ENCODE measurements at regions not wholly inside any gene's neighbourhood (a gene's known extent, or its start where the extent isn't known, plus 50 kb on each side); places are given as distances from the start of the nearest gene placed in this dataset.

DNA sequence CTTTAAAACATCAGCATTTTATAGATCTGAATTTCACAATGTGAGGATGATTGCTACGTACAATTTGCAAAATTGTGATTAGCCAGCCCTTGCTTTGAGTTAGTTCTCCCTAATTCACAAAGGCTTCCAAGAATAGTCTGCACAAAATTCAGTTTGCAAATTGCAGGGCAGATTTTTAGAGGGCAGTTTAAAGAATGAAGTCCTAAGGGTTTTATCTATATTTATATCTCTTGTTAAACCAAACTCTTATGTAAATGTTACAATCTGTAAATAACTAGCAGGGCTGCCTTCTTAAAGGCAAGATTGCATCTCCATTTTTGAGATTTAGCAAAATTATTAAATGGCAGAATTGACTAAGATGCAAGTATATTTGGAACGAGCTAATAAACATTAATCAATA lies 52.8 kb upstream of the ZNF536 start:
- H3K27ac ChIP-seq, result no peak overlapping the region
- no peak for TF ChIP-seq POLR2AphosphoS5 (IDR thresholded peaks at IDR 0.05)
- TF ChIP-seq, protein P1, sequence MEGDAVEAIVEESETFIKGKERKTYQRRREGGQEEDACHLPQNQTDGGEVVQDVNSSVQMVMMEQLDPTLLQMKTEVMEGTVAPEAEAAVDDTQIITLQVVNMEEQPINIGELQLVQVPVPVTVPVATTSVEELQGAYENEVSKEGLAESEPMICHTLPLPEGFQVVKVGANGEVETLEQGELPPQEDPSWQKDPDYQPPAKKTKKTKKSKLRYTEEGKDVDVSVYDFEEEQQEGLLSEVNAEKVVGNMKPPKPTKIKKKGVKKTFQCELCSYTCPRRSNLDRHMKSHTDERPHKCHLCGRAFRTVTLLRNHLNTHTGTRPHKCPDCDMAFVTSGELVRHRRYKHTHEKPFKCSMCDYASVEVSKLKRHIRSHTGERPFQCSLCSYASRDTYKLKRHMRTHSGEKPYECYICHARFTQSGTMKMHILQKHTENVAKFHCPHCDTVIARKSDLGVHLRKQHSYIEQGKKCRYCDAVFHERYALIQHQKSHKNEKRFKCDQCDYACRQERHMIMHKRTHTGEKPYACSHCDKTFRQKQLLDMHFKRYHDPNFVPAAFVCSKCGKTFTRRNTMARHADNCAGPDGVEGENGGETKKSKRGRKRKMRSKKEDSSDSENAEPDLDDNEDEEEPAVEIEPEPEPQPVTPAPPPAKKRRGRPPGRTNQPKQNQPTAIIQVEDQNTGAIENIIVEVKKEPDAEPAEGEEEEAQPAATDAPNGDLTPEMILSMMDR (IDR thresholded peaks at IDR 0.05), result no peak
- TF ChIP-seq POLR2A (IDR thresholded peaks at IDR 0.05), result no peak
- H3K4me1 ChIP-seq, result no peaks in the 10 kb centered on the region
- intact Hi-C loops (cut with DNase I; ENCODE audit: low total_unique reads), result no loop called here
- peaks cover 0 to 7% of the 10 kb centered on the region in 2 donors for H3K27me3 ChIP-seq
- H3K4me3 ChIP-seq, result no peak overlapping the region
- DNase-seq (ENCODE audit: low spot score in 2 of 2), result no peak
- H3K9me3 ChIP-seq, result peaks cover 0 to 5% of the 10 kb centered on the region in 2 donors
- no peaks in the 10 kb centered on the region for H3K36me3 ChIP-seq

DNA sequence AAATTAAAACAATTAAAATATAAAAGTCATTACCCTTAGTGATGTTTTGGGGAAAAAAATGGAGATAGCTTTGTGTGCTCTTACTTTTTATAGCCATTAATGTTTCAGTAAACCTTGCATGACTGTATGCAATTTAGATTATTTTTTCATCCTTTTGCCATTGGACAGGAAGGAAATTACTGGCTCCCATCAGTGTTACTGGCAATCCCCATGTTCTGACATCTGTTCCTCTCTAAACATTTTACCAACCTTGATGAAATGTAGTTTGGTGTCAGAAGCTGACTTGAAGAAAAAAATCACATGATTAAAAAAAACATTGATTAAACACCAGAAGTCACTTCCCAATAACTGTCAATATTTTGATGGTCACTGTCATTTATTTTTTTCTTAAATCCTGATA lies 52.3 kb upstream of the ZNF536 start:
- no peak overlapping the region for H3K4me3 ChIP-seq
- H3K27me3 ChIP-seq, result peaks cover 0 to 9% of the 10 kb centered on the region in 2 donors
- TF ChIP-seq POLR2A (IDR thresholded peaks at IDR 0.05), result no peak
- TF ChIP-seq POLR2AphosphoS5 (IDR thresholded peaks at IDR 0.05), result no peak
- TF ChIP-seq, protein P1 (IDR thresholded peaks at IDR 0.05), result no peak
- no peaks in the 10 kb centered on the region for H3K4me1 ChIP-seq
- intact Hi-C loops (cut with DNase I; ENCODE audit: low total_unique reads), result no loop called here
- H3K27ac ChIP-seq, result no peak overlapping the region
- H3K9me3 ChIP-seq, result peaks cover 0 to 5% of the 10 kb centered on the region in 2 donors
- H3K36me3 ChIP-seq, result no peaks in the 10 kb centered on the region
- no peak for DNase-seq (ENCODE audit: low spot score in 2 of 2)

DNA sequence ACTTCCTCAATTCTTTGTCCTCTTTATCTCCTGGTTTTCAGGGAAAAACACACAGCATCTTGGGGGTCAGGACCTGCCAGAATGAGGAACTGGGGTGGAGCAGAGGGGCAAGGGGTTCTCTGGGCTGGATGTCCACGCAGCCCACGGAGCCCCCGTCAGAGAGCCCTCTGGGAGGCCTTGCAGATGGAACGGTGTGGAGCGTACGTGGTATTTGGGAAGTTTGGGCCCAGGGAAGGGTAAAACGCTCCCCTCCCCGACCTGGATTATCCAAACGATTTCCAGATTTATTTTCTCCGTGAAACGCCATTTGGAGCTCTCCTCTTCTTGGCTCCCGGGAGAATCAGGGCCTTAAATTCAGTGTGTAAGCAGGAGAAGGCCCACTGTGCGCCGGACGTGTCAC lies 51.7 kb upstream of the ZNF536 start:
- Histone ChIP-seq H3K9me3 (peaks cover 0 to 5% of the 10 kb centered on the region in 2 donors), H3K27me3 (peaks cover 0 to 10% of the 10 kb centered on the region in 2 donors), H3K36me3 (no peaks in the 10 kb centered on the region), H3K27ac (no peak overlapping the region), H3K4me3 (no peak overlapping the region), H3K4me1 (no peaks in the 10 kb centered on the region)
- no peak for TF ChIP-seq POLR2AphosphoS5 (IDR thresholded peaks at IDR 0.05)
- no peak for TF ChIP-seq POLR2A (IDR thresholded peaks at IDR 0.05)
- TF ChIP-seq, protein P1 (IDR thresholded peaks at IDR 0.05), result no peak
- intact Hi-C loops (cut with DNase I; ENCODE audit: low total_unique reads), result no loop called here
- no peak for DNase-seq (ENCODE audit: low spot score in 2 of 2)

DNA sequence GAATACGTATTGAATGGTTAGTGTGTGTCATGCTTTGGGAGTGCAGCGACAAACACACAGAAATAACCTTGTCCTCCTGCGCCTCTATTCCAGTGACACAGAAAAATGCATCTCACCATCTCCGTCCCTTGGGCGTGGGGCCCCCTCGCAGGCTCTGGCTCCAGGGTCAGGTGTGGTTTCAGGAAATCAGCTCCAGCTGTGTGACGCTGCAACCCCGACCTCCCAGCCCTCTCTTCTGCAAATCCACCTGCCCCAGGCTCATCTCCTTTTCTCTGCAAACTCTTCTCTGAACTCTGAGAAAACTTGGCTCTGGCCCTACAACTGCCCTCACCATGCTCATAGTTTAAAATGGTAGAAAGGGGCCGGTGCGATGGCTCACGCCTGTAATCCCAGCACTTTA lies 51.3 kb upstream of the ZNF536 start:
- Histone ChIP-seq H3K27me3 (peaks cover 0 to 10% of the 10 kb centered on the region in 2 donors), H3K4me1 (no peaks in the 10 kb centered on the region), H3K36me3 (no peaks in the 10 kb centered on the region), H3K9me3 (peaks cover 0 to 5% of the 10 kb centered on the region in 2 donors), H3K4me3 (no peak overlapping the region), H3K27ac (no peak overlapping the region)
- no peak for DNase-seq (ENCODE audit: low spot score in 2 of 2)
- intact Hi-C loops (cut with DNase I; ENCODE audit: low total_unique reads), result no loop called here
- no peak for TF ChIP-seq POLR2A (IDR thresholded peaks at IDR 0.05)
- TF ChIP-seq POLR2AphosphoS5 (IDR thresholded peaks at IDR 0.05), result no peak
- TF ChIP-seq, protein P1 (IDR thresholded peaks at IDR 0.05), result no peak
